ENCODE measurements at regions not wholly inside any gene's neighbourhood (a gene's known extent, or its start where the extent isn't known, plus 50 kb on each side); places are given as distances from the start of the nearest gene placed in this dataset.
A peak's percentile ranks its signal among the peaks of the same experiment; 100 is the strongest.

GRCh38 chr9:103243553-103243952, 248.4 kb downstream of the CYLC2 start:
- Histone ChIP-seq H3K36me3 (no peaks in the 10 kb centered on the region), H3K27me3 (no peaks in the 10 kb centered on the region), H3K4me1 (no peaks in the 10 kb centered on the region), H3K4me3 (no peak overlapping the region), H3K27ac (no peak overlapping the region), H3K9me3 (no peaks in the 10 kb centered on the region)
- no peak for DNase-seq
- no peak for TF ChIP-seq CTCF (IDR thresholded peaks at IDR 0.05)
- no peak for ATAC-seq
- intact Hi-C loops (cut with DNase I) = no loop called here

- H3K27me3 ChIP-seq = no peaks in the 10 kb centered on the region
- intact Hi-C loops (cut with DNase I) = no loop called here
- TF ChIP-seq CTCF (IDR thresholded peaks at IDR 0.05) = no peak
- no peaks in the 10 kb centered on the region for H3K9me3 ChIP-seq
- no peak overlapping the region for H3K27ac ChIP-seq
- H3K36me3 ChIP-seq = no peaks in the 10 kb centered on the region
- no peaks in the 10 kb centered on the region for H3K4me1 ChIP-seq
- no peak for DNase-seq
- no peak overlapping the region for H3K4me3 ChIP-seq
- peak; percentile 56 for ATAC-seq
Observed at GRCh38 chr9:103245369-103245768, 250.2 kb downstream of the CYLC2 start.

GRCh38 chr9:103261951-103262350, 266.8 kb downstream of the CYLC2 start:
- ATAC-seq (no peak), DNase-seq (no peak)
- Histone ChIP-seq H3K4me3 (no peak overlapping the region), H3K4me1 (no peaks in the 10 kb centered on the region), H3K27me3 (no peaks in the 10 kb centered on the region), H3K36me3 (no peaks in the 10 kb centered on the region), H3K9me3 (peaks cover 0 to 13% of the 10 kb centered on the region in 2 donors), H3K27ac (no peak overlapping the region)
- no peak for TF ChIP-seq CTCF (IDR thresholded peaks at IDR 0.05)
- intact Hi-C loops (cut with DNase I) = no loop called here

- Histone ChIP-seq H3K27ac (no peak overlapping the region), H3K9me3 (peaks cover 0 to 9% of the 10 kb centered on the region in 2 donors), H3K27me3 (no peaks in the 10 kb centered on the region), H3K4me1 (no peaks in the 10 kb centered on the region), H3K36me3 (no peaks in the 10 kb centered on the region), H3K4me3 (no peak overlapping the region)
- no peak for ATAC-seq
- DNase-seq = no peak
- no peak for TF ChIP-seq CTCF (IDR thresholded peaks at IDR 0.05)
- intact Hi-C loops (cut with DNase I) = no loop called here
Observed at GRCh38 chr9:103266064-103266463, 270.9 kb downstream of the CYLC2 start.

GRCh38 chr9:103277240-103277639, 282.1 kb downstream of the CYLC2 start:
- H3K4me1 ChIP-seq = no peaks in the 10 kb centered on the region
- ATAC-seq (no peak), DNase-seq (no peak)
- no peak overlapping the region for H3K27ac ChIP-seq
- H3K27me3 ChIP-seq = no peaks in the 10 kb centered on the region
- no peak overlapping the region for H3K4me3 ChIP-seq
- no peak for TF ChIP-seq CTCF (IDR thresholded peaks at IDR 0.05)
- intact Hi-C loops (cut with DNase I) = no loop called here
- H3K36me3 ChIP-seq = no peaks in the 10 kb centered on the region
- H3K9me3 ChIP-seq = peaks cover 0 to 3% of the 10 kb centered on the region in 2 donors
